ENCODE measurements at regions not wholly inside any gene's neighbourhood (a gene's known extent, or its start where the extent isn't known, plus 50 kb on each side); places are given as distances from the start of the nearest gene placed in this dataset.

DNA sequence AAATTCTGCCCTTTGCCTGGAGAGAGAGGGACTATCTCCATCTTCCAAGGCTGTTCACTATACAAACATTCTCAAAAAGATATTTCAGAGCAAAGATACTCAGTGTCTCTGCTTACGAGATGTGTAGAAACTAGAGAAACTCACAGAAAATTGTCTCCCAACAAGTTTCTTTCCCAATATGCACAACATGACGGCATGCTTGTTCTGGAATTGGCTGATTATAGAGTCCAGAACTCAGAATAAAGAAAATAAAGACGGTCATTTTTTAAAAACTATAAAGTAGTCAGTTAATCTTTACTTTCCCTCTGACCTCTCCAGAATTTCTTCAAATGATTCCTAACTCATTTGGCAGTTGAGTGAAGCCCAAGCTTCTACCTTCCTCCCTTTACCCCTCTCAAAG is 285.5 kb upstream of the KLF3 start:
- no peaks in the 10 kb centered on the region for H3K9me3 ChIP-seq (ENCODE audit: low read length)
- H4K20me1 ChIP-seq (ENCODE audit: insufficient read depth), result no peaks in the 10 kb centered on the region
- H3K27ac ChIP-seq (ENCODE audit: low read length), result no peak overlapping the region
- H3K4me3 ChIP-seq (ENCODE audit: low read length), result no peak overlapping the region
- no peaks in the 10 kb centered on the region for H3F3A ChIP-seq (ENCODE audit: insufficient read depth, low read length, poor library complexity, severe bottlenecking)
- no peak overlapping the region for H3K4me2 ChIP-seq (ENCODE audit: low read length)
- H2AFZ ChIP-seq (ENCODE audit: low read depth, low read length), result no peak overlapping the region
- H3K79me2 ChIP-seq (replicated peaks; ENCODE audit: insufficient read depth, low read length), result no peaks in the 10 kb centered on the region
- no peaks in the 10 kb centered on the region for H3K9me2 ChIP-seq (ENCODE audit: insufficient read depth, low read length)
- TF ChIP-seq EZH2 (IDR thresholded peaks at IDR 0.05; ENCODE audit: borderline replicate concordance, insufficient read depth, low read length, poor library complexity, severe bottlenecking) (no peak), RAD21 (conservative IDR thresholded peaks at IDR 0.05) (no peak), TAF1 (IDR thresholded peaks at IDR 0.05; ENCODE audit: low read depth) (no peak), EP300 (conservative IDR thresholded peaks at IDR 0.05; ENCODE audit: poor library complexity, severe bottlenecking) (no peak), SMC3 (conservative IDR thresholded peaks at IDR 0.05; ENCODE audit: poor library complexity) (no peak), MXI1 (conservative IDR thresholded peaks at IDR 0.05; ENCODE audit: poor library complexity, severe bottlenecking) (no peak)
- H3K27me3 ChIP-seq (ENCODE audit: insufficient read depth, low read depth, low read length), result no peaks in the 10 kb centered on the region
- H3K36me3 ChIP-seq (ENCODE audit: insufficient read depth, low read length), result no peaks in the 10 kb centered on the region
- H3K9ac ChIP-seq (ENCODE audit: low read length), result no peak overlapping the region

DNA sequence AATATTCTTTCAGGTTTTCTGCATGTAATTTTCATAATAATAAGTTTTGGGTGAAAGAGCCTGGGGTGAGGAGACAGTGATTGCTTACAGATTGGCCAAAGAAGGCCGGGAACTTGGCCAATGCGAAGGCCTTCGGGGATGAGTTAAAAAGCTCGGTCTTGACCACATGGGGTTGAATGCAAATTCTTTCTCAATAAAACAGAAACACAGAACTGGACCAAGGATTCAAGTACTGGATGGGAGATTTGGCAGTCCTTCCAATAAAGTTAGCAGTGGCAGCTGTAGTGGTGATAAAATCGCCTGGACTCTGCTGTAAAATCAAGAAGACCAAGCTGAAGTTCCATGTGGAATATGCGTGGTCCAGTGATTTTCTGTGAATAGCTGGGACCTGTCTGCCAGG is 282.2 kb upstream of the KLF3 start:
- H3K27me3 ChIP-seq (ENCODE audit: insufficient read depth, low read depth, low read length), result no peaks in the 10 kb centered on the region
- no peaks in the 10 kb centered on the region for H3K9me3 ChIP-seq (ENCODE audit: low read length)
- H3K4me3 ChIP-seq (ENCODE audit: low read length), result no peak overlapping the region
- H3K79me2 ChIP-seq (replicated peaks; ENCODE audit: insufficient read depth, low read length), result no peaks in the 10 kb centered on the region
- no peak overlapping the region for H3K27ac ChIP-seq (ENCODE audit: low read length)
- no peaks in the 10 kb centered on the region for H4K20me1 ChIP-seq (ENCODE audit: insufficient read depth)
- H3K4me2 ChIP-seq (ENCODE audit: low read length), result no peak overlapping the region
- H3F3A ChIP-seq (ENCODE audit: insufficient read depth, low read length, poor library complexity, severe bottlenecking), result no peaks in the 10 kb centered on the region
- no peaks in the 10 kb centered on the region for H3K36me3 ChIP-seq (ENCODE audit: insufficient read depth, low read length)
- H3K9ac ChIP-seq (ENCODE audit: low read length), result no peak overlapping the region
- TF ChIP-seq EP300 (conservative IDR thresholded peaks at IDR 0.05; ENCODE audit: poor library complexity, severe bottlenecking), result no peak
- no peak for TF ChIP-seq CTCF (IDR thresholded peaks at IDR 0.05; ENCODE audit: poor library complexity, severe bottlenecking)
- TF ChIP-seq MXI1 (conservative IDR thresholded peaks at IDR 0.05; ENCODE audit: poor library complexity, severe bottlenecking), result no peak
- TF ChIP-seq RAD21 (conservative IDR thresholded peaks at IDR 0.05), result no peak
- H2AFZ ChIP-seq (ENCODE audit: low read depth, low read length), result no peak overlapping the region
- H3K9me2 ChIP-seq (ENCODE audit: insufficient read depth, low read length), result no peaks in the 10 kb centered on the region

- no peak overlapping the region for H3K4me2 ChIP-seq (ENCODE audit: low read length)
Measured at GRCh38 chr4:38382520-38382919, 281.5 kb upstream of the KLF3 start.

More at GRCh38 chr4:38382520-38382919, 281.5 kb upstream of the KLF3 start:
- no peak overlapping the region for H2AFZ ChIP-seq (ENCODE audit: low read depth, low read length)
- no peaks in the 10 kb centered on the region for H3K79me2 ChIP-seq (replicated peaks; ENCODE audit: insufficient read depth, low read length)
- H3K4me3 ChIP-seq (ENCODE audit: low read length), result no peak overlapping the region
- no peaks in the 10 kb centered on the region for H3K9me3 ChIP-seq (ENCODE audit: low read length)
- no peak overlapping the region for H3K9ac ChIP-seq (ENCODE audit: low read length)
- H3F3A ChIP-seq (ENCODE audit: insufficient read depth, low read length, poor library complexity, severe bottlenecking), result no peaks in the 10 kb centered on the region
- H3K27ac ChIP-seq (ENCODE audit: low read length), result no peak overlapping the region
- H4K20me1 ChIP-seq (ENCODE audit: insufficient read depth), result no peaks in the 10 kb centered on the region
- TF ChIP-seq EZH2 (IDR thresholded peaks at IDR 0.05; ENCODE audit: borderline replicate concordance, insufficient read depth, low read length, poor library complexity, severe bottlenecking), result no peak
- TF ChIP-seq MXI1 (conservative IDR thresholded peaks at IDR 0.05; ENCODE audit: poor library complexity, severe bottlenecking), result no peak
- TF ChIP-seq TAF1 (IDR thresholded peaks at IDR 0.05; ENCODE audit: low read depth), result no peak
- TF ChIP-seq POLR2AphosphoS5 (IDR thresholded peaks at IDR 0.05), result no peak
- no peak for TF ChIP-seq EP300 (conservative IDR thresholded peaks at IDR 0.05; ENCODE audit: poor library complexity, severe bottlenecking)
- TF ChIP-seq, protein P1, sequence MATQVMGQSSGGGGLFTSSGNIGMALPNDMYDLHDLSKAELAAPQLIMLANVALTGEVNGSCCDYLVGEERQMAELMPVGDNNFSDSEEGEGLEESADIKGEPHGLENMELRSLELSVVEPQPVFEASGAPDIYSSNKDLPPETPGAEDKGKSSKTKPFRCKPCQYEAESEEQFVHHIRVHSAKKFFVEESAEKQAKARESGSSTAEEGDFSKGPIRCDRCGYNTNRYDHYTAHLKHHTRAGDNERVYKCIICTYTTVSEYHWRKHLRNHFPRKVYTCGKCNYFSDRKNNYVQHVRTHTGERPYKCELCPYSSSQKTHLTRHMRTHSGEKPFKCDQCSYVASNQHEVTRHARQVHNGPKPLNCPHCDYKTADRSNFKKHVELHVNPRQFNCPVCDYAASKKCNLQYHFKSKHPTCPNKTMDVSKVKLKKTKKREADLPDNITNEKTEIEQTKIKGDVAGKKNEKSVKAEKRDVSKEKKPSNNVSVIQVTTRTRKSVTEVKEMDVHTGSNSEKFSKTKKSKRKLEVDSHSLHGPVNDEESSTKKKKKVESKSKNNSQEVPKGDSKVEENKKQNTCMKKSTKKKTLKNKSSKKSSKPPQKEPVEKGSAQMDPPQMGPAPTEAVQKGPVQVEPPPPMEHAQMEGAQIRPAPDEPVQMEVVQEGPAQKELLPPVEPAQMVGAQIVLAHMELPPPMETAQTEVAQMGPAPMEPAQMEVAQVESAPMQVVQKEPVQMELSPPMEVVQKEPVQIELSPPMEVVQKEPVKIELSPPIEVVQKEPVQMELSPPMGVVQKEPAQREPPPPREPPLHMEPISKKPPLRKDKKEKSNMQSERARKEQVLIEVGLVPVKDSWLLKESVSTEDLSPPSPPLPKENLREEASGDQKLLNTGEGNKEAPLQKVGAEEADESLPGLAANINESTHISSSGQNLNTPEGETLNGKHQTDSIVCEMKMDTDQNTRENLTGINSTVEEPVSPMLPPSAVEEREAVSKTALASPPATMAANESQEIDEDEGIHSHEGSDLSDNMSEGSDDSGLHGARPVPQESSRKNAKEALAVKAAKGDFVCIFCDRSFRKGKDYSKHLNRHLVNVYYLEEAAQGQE (IDR thresholded peaks at IDR 0.05; ENCODE audit: borderline replicate concordance), result no peak
- no peak for TF ChIP-seq CTCF (IDR thresholded peaks at IDR 0.05; ENCODE audit: poor library complexity, severe bottlenecking)
- TF ChIP-seq SMC3 (conservative IDR thresholded peaks at IDR 0.05; ENCODE audit: poor library complexity), result no peak
- no peak for TF ChIP-seq RAD21 (conservative IDR thresholded peaks at IDR 0.05)
- no peaks in the 10 kb centered on the region for H3K27me3 ChIP-seq (ENCODE audit: insufficient read depth, low read depth, low read length)
- H3K36me3 ChIP-seq (ENCODE audit: insufficient read depth, low read length), result no peaks in the 10 kb centered on the region
- H3K9me2 ChIP-seq (ENCODE audit: insufficient read depth, low read length), result no peaks in the 10 kb centered on the region
